GM12875 (cell line): ENCODE measurements at regions not wholly inside any gene's neighbourhood (a gene's known extent, or its start where the extent isn't known, plus 50 kb on each side); places are given as distances from the start of the nearest gene placed in this dataset.

Source experiments
- H3K4me3 ChIP-seq: one replicate; pipeline ENCODE4 v1.5.1; 2011; ENCODE audit warnings: low read depth, low read length, control low read depth
- CTCF ChIP-seq: IDR thresholded peaks from 2 replicates; pipeline ENCODE4 v1.5.1; 2011; ENCODE audit warnings: low read depth, mild to moderate bottlenecking, control low read depth, inconsistent platforms, low read length, moderate library complexity, borderline replicate concordance; ENCODE audit not compliant: insufficient read depth

DNA sequence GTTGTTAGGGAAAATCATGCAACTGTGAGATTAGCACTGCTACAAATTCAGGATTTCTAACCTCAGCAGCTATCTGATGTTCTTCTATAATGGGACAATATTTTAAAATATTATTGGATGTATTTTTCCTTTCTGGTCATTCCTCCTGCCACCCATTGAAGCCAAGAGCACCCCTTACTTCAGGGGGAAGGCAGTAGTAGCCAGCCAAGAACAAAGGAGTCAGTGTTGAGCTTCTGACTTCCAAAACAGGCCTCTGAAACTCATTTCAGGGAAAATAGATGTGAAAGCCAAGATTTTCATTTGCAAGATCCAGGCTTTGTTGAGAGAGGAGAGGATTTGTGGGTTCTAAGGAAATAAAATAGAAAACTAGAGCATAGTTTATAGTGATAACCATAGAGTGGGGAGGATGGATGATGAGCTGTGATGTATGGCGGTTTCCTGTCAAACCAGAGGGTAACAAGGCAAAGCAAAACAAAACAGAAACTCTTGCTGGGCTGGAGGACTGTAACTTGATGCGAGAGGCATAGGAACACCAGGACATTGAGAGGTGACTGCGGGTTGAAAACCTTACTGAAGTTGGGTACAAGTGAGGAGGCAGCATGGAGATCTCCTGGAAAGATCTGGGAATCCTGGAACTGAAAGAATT lies 173.7 kb upstream of the LEF1 start:
- TF ChIP-seq CTCF = no peak

GRCh38 chr4:108337923-108338322 lies 169.2 kb upstream of the LEF1 start:
- TF ChIP-seq CTCF = no peak
- no peak overlapping the region for H3K4me3 ChIP-seq

More for the DNA sequence above, 173.7 kb upstream of the LEF1 start:
- H3K4me3 ChIP-seq = no peak overlapping the region

DNA sequence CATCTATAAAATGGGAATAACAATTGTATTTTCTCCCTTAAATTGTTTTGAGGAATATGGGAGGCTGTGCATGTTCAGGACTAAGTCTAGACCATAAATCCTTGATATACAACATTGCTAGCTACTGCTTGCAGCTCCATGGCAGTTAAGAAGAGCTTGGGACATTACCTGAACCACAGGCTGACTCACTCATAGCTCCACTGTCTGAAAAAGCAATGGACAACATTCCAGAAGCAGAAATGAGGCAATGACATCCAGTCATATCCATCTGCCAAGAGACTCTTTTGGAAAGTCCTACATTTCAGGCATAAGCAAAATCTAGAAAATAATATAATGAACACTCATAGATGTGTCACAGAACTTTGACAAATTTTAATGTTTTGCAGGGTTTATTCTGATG lies 167.3 kb upstream of the LEF1 start:
- TF ChIP-seq CTCF = no peak

DNA sequence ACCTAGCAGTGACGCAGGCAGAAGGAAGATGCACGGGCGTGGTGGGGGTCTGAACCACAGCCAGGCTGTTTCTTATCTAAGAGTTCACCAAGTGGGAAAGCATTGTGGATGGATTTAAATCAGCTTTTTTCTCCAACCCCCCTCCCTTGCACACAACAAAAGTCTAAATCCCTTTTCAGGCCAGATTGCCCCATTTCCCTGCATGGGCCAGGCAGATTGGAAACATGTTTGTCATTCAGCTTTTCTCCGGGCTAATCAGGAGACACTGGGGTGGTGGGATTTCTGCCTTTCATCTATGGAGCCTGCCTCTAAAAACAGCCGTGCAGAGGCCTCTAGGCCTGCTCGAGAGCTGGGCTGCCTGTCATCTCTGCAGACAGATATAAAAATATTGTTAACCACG lies 166.3 kb upstream of the LEF1 start:
- no peak for TF ChIP-seq CTCF
- H3K4me3 ChIP-seq = no peak overlapping the region

More for the DNA sequence above, 167.3 kb upstream of the LEF1 start:
- no peak overlapping the region for H3K4me3 ChIP-seq

- no peak overlapping the region for H3K4me3 ChIP-seq
- no peak for TF ChIP-seq CTCF
Observed at GRCh38 chr4:108334031-108334430, 165.3 kb upstream of the LEF1 start.

- H3K4me3 ChIP-seq = no peak overlapping the region
- no peak for TF ChIP-seq CTCF
Observed at GRCh38 chr4:108333353-108333942, 164.7 kb upstream of the LEF1 start.
